ENCODE measurements at regions not wholly inside any gene's neighbourhood (a gene's known extent, or its start where the extent isn't known, plus 50 kb on each side); places are given as distances from the start of the nearest gene placed in this dataset.
A peak's percentile ranks its signal among the peaks of the same experiment; 100 is the strongest.

DNA sequence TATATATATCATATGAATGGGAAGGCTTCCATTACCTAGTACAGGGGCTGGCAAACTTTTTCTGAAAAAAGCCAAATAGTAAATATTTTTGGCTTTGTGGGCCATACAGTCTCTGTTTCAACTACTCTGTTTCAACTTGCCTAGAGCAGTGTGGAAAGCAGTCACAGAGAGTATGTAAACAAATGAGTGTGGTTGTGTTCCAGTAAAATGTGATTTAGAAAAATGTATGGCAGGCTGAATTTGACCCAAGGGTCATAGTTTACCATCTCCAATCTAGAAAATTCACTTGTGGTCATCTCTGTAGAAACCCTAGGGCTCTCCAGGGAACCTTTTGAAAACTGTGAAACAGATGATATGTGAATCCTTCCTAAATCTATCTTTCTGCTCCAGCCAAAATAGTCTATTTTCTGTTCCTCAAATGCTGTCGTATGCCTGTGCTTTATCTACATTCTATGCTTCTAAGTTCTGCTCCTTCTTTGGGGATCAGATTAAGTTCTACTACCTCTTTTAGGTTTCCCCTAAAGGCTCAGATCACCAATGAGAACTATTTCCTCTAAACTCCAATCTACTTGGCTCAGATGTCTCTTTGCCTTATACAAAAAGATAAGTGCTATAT lies 356.2 kb downstream of the METTL15 start:
- H3K27ac Mint-ChIP-seq (ENCODE audit: unreplicated experiment) = no peak overlapping the region
- H3K4me3 Mint-ChIP-seq = no peak overlapping the region
- peaks cover 2% of the 10 kb centered on the region for H3K9me3 Mint-ChIP-seq
- TF ChIP-seq CTCF (conservative IDR thresholded peaks at IDR 0.05) = no peak
- no peaks in the 10 kb centered on the region for H3K36me3 Mint-ChIP-seq (ENCODE audit: low read depth)
- no peaks in the 10 kb centered on the region for H3K27me3 Mint-ChIP-seq (ENCODE audit: low read depth)
- no peaks in the 10 kb centered on the region for H3K4me1 Mint-ChIP-seq
- DNase-seq (ENCODE audit: low read depth, low spot score) = no peak

DNA sequence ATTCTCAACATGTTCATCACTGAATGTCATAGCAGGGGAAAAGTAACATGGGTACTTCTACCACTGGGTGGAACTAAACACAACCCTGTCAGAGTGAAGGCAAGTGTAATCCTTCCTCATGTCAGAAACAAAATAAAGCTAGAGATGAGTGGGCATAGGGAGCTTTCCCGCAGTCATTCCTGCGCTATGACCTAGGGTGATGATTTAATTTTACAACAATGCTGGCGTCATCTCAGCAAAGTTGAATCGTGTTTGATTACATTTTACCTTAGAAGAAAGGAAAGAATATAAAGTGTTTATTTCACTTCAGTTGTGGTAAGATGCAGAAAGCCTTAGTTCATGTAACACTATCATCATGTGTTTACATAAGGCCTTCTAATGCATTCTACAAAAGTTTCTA lies 355.6 kb downstream of the METTL15 start:
- H3K9me3 Mint-ChIP-seq = peaks cover 2% of the 10 kb centered on the region
- H3K4me3 Mint-ChIP-seq = no peak overlapping the region

DNA sequence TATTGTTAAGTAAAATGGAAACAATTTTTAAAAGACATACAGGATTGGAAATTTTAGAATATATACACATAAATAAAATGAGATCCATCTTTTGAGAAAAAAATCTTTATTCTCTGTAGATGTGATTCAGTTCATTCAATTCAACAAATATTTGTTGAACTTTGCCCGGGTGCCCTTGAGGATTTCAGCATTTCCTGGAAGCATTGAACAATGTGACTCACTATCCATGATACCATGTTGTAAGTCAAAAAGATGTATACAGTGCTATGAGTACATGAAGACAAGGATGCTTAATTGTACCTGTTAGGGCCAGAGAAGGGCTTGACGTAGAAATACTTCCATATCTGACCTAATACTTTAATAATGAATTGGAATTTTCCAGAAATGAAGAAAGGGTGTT lies 353.7 kb downstream of the METTL15 start:
- Mint-ChIP-seq H3K36me3 (ENCODE audit: low read depth) (no peaks in the 10 kb centered on the region), H3K4me3 (no peak overlapping the region), H3K9me3 (peaks cover 2% of the 10 kb centered on the region), H3K27ac (ENCODE audit: unreplicated experiment) (no peak overlapping the region), H3K27me3 (ENCODE audit: low read depth) (no peaks in the 10 kb centered on the region), H3K4me1 (no peaks in the 10 kb centered on the region)
- no peak for DNase-seq (ENCODE audit: low read depth, low spot score)
- no peak for TF ChIP-seq CTCF (conservative IDR thresholded peaks at IDR 0.05)

More for the DNA sequence above, 355.6 kb downstream of the METTL15 start:
- Mint-ChIP-seq H3K27ac (ENCODE audit: unreplicated experiment) (no peak overlapping the region), H3K36me3 (ENCODE audit: low read depth) (no peaks in the 10 kb centered on the region), H3K27me3 (ENCODE audit: low read depth) (no peaks in the 10 kb centered on the region), H3K4me1 (no peaks in the 10 kb centered on the region)
- no peak for DNase-seq (ENCODE audit: low read depth, low spot score)
- TF ChIP-seq CTCF (conservative IDR thresholded peaks at IDR 0.05) = no peak

DNA sequence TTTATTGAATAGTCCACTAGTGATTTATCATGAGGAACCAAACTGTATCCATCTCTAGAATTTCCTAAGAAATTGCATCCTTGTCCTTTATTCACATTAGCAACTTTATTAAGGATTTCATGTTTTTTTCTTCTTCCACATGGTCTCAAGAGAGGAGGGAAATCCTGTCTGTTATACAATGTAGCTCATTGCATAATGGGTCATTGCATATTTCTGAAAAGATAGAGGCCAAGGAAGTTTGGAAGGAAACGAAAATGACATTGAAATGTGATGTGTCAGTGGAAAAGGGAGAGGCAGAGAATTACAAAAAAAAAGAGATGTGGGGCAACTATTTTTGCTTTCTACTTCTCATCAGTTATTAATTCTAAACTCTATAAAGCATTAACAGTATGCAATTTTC lies 353.1 kb downstream of the METTL15 start:
- Mint-ChIP-seq H3K27me3 (ENCODE audit: low read depth) (no peaks in the 10 kb centered on the region), H3K27ac (ENCODE audit: unreplicated experiment) (no peak overlapping the region), H3K4me3 (no peak overlapping the region), H3K36me3 (ENCODE audit: low read depth) (no peaks in the 10 kb centered on the region), H3K9me3 (peaks cover 2% of the 10 kb centered on the region), H3K4me1 (no peaks in the 10 kb centered on the region)
- DNase-seq (ENCODE audit: low read depth, low spot score) = no peak
- no peak for TF ChIP-seq CTCF (conservative IDR thresholded peaks at IDR 0.05)

DNA sequence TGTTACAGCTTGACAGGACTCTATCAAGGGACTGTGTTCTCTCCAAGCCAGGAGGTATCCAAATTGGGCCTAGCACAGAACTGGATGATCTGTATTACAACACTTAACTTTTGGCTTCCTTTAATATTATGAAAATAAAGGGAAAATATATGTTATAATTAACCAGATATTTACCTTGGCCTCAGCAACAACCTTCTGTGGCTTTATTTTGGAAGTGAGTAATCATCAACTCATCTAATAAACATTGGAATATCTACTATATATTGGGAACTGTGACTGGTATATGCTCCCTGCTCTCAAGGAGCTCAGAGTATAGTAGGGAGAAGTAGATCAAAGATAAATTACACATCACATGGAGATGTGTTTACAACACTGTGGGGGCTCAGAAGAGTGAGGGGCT lies 352.2 kb downstream of the METTL15 start:
- Mint-ChIP-seq H3K4me3 (no peak overlapping the region), H3K27me3 (ENCODE audit: low read depth) (no peaks in the 10 kb centered on the region), H3K9me3 (peaks cover 2% of the 10 kb centered on the region), H3K36me3 (ENCODE audit: low read depth) (no peaks in the 10 kb centered on the region), H3K27ac (ENCODE audit: unreplicated experiment) (peak overlapping the region; percentile 30), H3K4me1 (no peaks in the 10 kb centered on the region)
- TF ChIP-seq CTCF (conservative IDR thresholded peaks at IDR 0.05) = no peak
- no peak for DNase-seq (ENCODE audit: low read depth, low spot score)
